T-helper 1 cell treated with Interleukin-12 subunit alpha and Interleukin-12 subunit beta and Interleukin-4 antibody, amounts not matched to agents 30 ng/mL and 1 ng/mL, for 36 hours (primary cell): ENCODE measurements at regions not wholly inside any gene's neighbourhood (a gene's known extent, or its start where the extent isn't known, plus 50 kb on each side); places are given as distances from the start of the nearest gene placed in this dataset.
"Not testable (repeated sequence)": the region's sequence is repeated elsewhere in the genome, so short reads cannot be mapped to it uniquely, and the experiment has no call there.

Source experiments
- intact Hi-C: fragments of 100-400 bp; cut with micrococcal nuclease; formaldehyde crosslinking; loops from one replicate; pipeline ENCODE4 v1.15.1; 2024

- intact Hi-C loops: no loop called here
Observed at GRCh38 chr15:81901319-81901718, 144.5 kb downstream of the MEX3B start.

- intact Hi-C loops: no loop called here
Observed at GRCh38 chr15:81899730-81900129, 146.1 kb downstream of the MEX3B start.

- intact Hi-C loops: no loop called here
Observed at GRCh38 chr15:81899024-81899423, 146.8 kb downstream of the MEX3B start.

GRCh38 chr15:81897057-81897677 is 148.7 kb downstream of the MEX3B start:
- intact Hi-C loops: no loop called here

- intact Hi-C loops: no loop called here
Observed at GRCh38 chr15:81896356-81896755, 149.5 kb downstream of the MEX3B start.

GRCh38 chr15:81895723-81896122 is 150.1 kb downstream of the MEX3B start:
- intact Hi-C loops: no loop called here

- intact Hi-C loops: no loop called here
Observed at GRCh38 chr15:81894061-81894460, 151.8 kb downstream of the MEX3B start.

- intact Hi-C loops: no loop called here
Observed at GRCh38 chr15:81893182-81893835, 152.5 kb downstream of the MEX3B start.

GRCh38 chr15:81890496-81890895 is 155.3 kb downstream of the MEX3B start:
- intact Hi-C loops: no loop called here

- intact Hi-C loops: no loop called here
Observed at GRCh38 chr15:81889485-81889881, 156.3 kb downstream of the MEX3B start.

GRCh38 chr15:81888748-81889484 is 156.9 kb downstream of the MEX3B start:
- intact Hi-C loops: no loop called here

- intact Hi-C loops: no loop called here
Observed at GRCh38 chr15:81887912-81888311, 157.9 kb downstream of the MEX3B start.

- intact Hi-C loops: not testable (repeated sequence)
Observed at GRCh38 chr15:81887188-81887587, 158.6 kb downstream of the MEX3B start.

- intact Hi-C loops: no loop called here
Observed at GRCh38 chr15:81886591-81886990, 159.2 kb downstream of the MEX3B start.

- intact Hi-C loops: no loop called here
Observed at GRCh38 chr15:81886080-81886479, 159.7 kb downstream of the MEX3B start.

- intact Hi-C loops: no loop called here
Observed at GRCh38 chr15:81885135-81885534, 160.7 kb downstream of the MEX3B start.

- intact Hi-C loops: no loop called here
Observed at GRCh38 chr15:81882504-81882903, 163.3 kb downstream of the MEX3B start.

- intact Hi-C loops: no loop called here
Observed at GRCh38 chr15:81880833-81881232, 165.0 kb downstream of the MEX3B start.

GRCh38 chr15:81880314-81880713 is 165.5 kb downstream of the MEX3B start:
- intact Hi-C loops: no loop called here

GRCh38 chr15:81875717-81876116 is 170.1 kb downstream of the MEX3B start:
- intact Hi-C loops: not testable (repeated sequence)

GRCh38 chr15:81870746-81871106 is 175.1 kb downstream of the MEX3B start:
- intact Hi-C loops: not testable (repeated sequence)

GRCh38 chr15:81870062-81870745 is 175.6 kb downstream of the MEX3B start:
- intact Hi-C loops: not testable (repeated sequence)
